ENCODE measurements at regions not wholly inside any gene's neighbourhood (a gene's known extent, or its start where the extent isn't known, plus 50 kb on each side); places are given as distances from the start of the nearest gene placed in this dataset.
"Not testable (repeated sequence)": the region's sequence is repeated elsewhere in the genome, so short reads cannot be mapped to it uniquely, and the experiment has no call there.

DNA sequence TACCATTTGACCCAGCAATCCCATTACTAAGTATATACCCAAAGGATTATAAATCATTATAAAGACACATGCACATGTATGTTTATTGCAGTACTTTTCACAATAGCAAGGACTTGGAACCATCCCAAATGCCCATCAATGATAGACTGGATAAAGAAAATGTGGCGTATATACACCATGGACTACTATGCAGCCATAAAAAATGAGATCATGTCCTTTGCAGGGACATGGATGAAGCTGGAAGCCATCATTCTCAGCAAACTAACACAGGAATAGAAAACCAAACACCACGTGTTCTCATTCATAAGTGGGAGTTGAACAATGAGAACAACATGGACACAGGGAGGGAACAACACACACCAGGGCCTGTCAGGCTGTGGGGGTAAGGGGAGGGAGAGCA is 59.2 kb upstream of the TNIK start:
- TF ChIP-seq ZBTB21, ESRRA (CRISPR knock-in tag; IDR thresholded peaks at IDR 0.05; ENCODE audit: borderline replicate concordance): not testable (repeated sequence)
- TF ChIP-seq, protein P1, sequence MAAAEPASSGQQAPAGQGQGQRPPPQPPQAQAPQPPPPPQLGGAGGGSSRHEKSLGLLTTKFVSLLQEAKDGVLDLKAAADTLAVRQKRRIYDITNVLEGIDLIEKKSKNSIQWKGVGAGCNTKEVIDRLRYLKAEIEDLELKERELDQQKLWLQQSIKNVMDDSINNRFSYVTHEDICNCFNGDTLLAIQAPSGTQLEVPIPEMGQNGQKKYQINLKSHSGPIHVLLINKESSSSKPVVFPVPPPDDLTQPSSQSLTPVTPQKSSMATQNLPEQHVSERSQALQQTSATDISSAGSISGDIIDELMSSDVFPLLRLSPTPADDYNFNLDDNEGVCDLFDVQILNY (CRISPR knock-in tag; IDR thresholded peaks at IDR 0.05) = not testable (repeated sequence)
- TF ChIP-seq, protein P2, sequence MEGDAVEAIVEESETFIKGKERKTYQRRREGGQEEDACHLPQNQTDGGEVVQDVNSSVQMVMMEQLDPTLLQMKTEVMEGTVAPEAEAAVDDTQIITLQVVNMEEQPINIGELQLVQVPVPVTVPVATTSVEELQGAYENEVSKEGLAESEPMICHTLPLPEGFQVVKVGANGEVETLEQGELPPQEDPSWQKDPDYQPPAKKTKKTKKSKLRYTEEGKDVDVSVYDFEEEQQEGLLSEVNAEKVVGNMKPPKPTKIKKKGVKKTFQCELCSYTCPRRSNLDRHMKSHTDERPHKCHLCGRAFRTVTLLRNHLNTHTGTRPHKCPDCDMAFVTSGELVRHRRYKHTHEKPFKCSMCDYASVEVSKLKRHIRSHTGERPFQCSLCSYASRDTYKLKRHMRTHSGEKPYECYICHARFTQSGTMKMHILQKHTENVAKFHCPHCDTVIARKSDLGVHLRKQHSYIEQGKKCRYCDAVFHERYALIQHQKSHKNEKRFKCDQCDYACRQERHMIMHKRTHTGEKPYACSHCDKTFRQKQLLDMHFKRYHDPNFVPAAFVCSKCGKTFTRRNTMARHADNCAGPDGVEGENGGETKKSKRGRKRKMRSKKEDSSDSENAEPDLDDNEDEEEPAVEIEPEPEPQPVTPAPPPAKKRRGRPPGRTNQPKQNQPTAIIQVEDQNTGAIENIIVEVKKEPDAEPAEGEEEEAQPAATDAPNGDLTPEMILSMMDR (IDR thresholded peaks at IDR 0.05) = not testable (repeated sequence)
- TF ChIP-seq, protein P3, sequence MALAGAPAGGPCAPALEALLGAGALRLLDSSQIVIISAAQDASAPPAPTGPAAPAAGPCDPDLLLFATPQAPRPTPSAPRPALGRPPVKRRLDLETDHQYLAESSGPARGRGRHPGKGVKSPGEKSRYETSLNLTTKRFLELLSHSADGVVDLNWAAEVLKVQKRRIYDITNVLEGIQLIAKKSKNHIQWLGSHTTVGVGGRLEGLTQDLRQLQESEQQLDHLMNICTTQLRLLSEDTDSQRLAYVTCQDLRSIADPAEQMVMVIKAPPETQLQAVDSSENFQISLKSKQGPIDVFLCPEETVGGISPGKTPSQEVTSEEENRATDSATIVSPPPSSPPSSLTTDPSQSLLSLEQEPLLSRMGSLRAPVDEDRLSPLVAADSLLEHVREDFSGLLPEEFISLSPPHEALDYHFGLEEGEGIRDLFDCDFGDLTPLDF (CRISPR knock-in tag; IDR thresholded peaks at IDR 0.05) = not testable (repeated sequence)

All from WTC11 (cell line).